ENCODE measurements at regions not wholly inside any gene's neighbourhood (a gene's known extent, or its start where the extent isn't known, plus 50 kb on each side); places are given as distances from the start of the nearest gene placed in this dataset.
A peak's percentile ranks its signal among the peaks of the same experiment; 100 is the strongest.

GRCh38 chr10:3853016-3853415 is 68.0 kb upstream of the KLF6 start:
- H3K27me3 ChIP-seq = no peaks in the 10 kb centered on the region
- no peaks in the 10 kb centered on the region for H3K9me3 ChIP-seq
- H3K36me3 ChIP-seq (ENCODE audit: low read depth, missing control alignments) = no peaks in the 10 kb centered on the region
- intact Hi-C loops (cut with DNase I; ENCODE audit: low total_unique reads) = no loop called here
- no peak for TF ChIP-seq POLR2A (IDR thresholded peaks at IDR 0.05)
- TF ChIP-seq, protein P1, sequence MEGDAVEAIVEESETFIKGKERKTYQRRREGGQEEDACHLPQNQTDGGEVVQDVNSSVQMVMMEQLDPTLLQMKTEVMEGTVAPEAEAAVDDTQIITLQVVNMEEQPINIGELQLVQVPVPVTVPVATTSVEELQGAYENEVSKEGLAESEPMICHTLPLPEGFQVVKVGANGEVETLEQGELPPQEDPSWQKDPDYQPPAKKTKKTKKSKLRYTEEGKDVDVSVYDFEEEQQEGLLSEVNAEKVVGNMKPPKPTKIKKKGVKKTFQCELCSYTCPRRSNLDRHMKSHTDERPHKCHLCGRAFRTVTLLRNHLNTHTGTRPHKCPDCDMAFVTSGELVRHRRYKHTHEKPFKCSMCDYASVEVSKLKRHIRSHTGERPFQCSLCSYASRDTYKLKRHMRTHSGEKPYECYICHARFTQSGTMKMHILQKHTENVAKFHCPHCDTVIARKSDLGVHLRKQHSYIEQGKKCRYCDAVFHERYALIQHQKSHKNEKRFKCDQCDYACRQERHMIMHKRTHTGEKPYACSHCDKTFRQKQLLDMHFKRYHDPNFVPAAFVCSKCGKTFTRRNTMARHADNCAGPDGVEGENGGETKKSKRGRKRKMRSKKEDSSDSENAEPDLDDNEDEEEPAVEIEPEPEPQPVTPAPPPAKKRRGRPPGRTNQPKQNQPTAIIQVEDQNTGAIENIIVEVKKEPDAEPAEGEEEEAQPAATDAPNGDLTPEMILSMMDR (IDR thresholded peaks at IDR 0.05) = no peak
- peak overlapping the region in 1 of 2 donors; percentile 37 for H3K27ac ChIP-seq
- H3K4me1 ChIP-seq = no peaks in the 10 kb centered on the region
- DNase-seq = no peak
- 82 to 94% methylated on average over 10 of the region's 10 CpGs for WGBS, 2 donors
- H3K4me3 ChIP-seq = no peak overlapping the region

- Histone ChIP-seq H3K27me3 (no peaks in the 10 kb centered on the region), H3K4me3 (no peak overlapping the region), H3K27ac (peak overlapping the region in 1 of 2 donors; percentile 37), H3K9me3 (no peaks in the 10 kb centered on the region), H3K4me1 (no peaks in the 10 kb centered on the region), H3K36me3 (ENCODE audit: low read depth, missing control alignments) (no peaks in the 10 kb centered on the region)
- intact Hi-C loops (cut with DNase I; ENCODE audit: low total_unique reads) = no loop called here
- TF ChIP-seq, protein P1 (IDR thresholded peaks at IDR 0.05) = no peak
- no peak for TF ChIP-seq POLR2A (IDR thresholded peaks at IDR 0.05)
- DNase-seq = peak; percentile 57
- 80 to 83% methylated on average over 10 of the region's 10 CpGs for WGBS, 2 donors
Measured at GRCh38 chr10:3852147-3852904, 67.3 kb upstream of the KLF6 start.

GRCh38 chr10:3850999-3851937 is 66.3 kb upstream of the KLF6 start:
- intact Hi-C loops (cut with DNase I; ENCODE audit: low total_unique reads) = no loop called here
- DNase-seq = no peak

DNA sequence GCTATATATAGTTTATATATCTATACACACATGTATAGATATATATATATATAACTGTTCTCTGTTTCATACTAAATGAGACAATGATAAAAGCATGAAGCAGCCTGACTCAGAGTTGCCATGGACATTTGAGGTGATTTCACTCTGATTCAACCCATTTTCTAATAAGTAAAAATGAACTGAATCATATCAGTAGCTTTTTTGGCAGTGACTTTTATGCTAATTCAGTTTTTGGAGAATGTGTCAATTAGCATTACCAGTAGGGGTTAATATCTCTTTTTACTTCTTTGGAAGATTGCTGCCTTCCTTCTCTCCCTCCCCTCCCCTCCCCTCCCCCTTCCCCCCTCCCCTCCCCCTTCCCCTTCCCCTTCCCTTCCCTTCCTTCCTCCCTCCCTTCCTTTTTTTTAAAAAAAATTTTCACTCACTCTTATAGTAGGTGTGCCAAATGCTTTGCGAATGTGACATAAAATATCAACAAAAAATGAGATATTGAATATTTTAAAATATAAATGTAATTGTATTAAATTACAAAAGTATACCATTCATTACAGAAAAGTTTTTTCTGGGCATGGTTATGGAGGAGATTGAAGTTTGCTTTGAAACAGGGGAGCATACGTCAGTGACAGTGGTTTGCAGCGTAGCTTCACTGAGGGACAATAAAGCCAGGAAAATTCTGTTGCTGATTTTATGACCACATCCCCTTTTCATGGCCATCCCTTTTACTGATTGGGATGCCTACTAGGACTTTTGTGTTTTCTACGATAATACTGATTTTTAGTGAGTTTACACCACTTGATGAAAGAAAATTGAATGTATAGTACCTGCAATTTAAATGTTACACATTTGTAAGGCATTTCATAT is 64.0 kb upstream of the KLF6 start:
- no peaks in the 10 kb centered on the region for H3K9me3 ChIP-seq
- H3K4me1 ChIP-seq = no peaks in the 10 kb centered on the region
- DNase-seq = no peak
- intact Hi-C loops (cut with DNase I; ENCODE audit: low total_unique reads) = no loop called here
- no peaks in the 10 kb centered on the region for H3K36me3 ChIP-seq (ENCODE audit: low read depth, missing control alignments)
- H3K27ac ChIP-seq = no peak overlapping the region
- TF ChIP-seq, protein P1 (IDR thresholded peaks at IDR 0.05) = no peak
- TF ChIP-seq POLR2A (IDR thresholded peaks at IDR 0.05) = no peak
- no peak overlapping the region for H3K4me3 ChIP-seq
- H3K27me3 ChIP-seq = no peaks in the 10 kb centered on the region
- WGBS, 2 donors = 85 to 94% methylated on average over 4 of the region's 4 CpGs

More at GRCh38 chr10:3850999-3851937, 66.3 kb upstream of the KLF6 start:
- Histone ChIP-seq H3K4me1 (no peaks in the 10 kb centered on the region), H3K27me3 (no peaks in the 10 kb centered on the region), H3K27ac (peak overlapping the region in 1 of 2 donors; percentile 37), H3K36me3 (ENCODE audit: low read depth, missing control alignments) (no peaks in the 10 kb centered on the region), H3K4me3 (no peak overlapping the region), H3K9me3 (no peaks in the 10 kb centered on the region)
- 72 to 78% methylated on average over 8 to 9 of the region's 9 CpGs for WGBS, 2 donors
- TF ChIP-seq POLR2A (IDR thresholded peaks at IDR 0.05) = no peak
- TF ChIP-seq, protein P1 (IDR thresholded peaks at IDR 0.05) = no peak

Data from testis (tissue), 2 donors.